Tibial artery (tissue), 4 donors: ENCODE measurements at regions not wholly inside any gene's neighbourhood (a gene's known extent, or its start where the extent isn't known, plus 50 kb on each side); places are given as distances from the start of the nearest gene placed in this dataset.

Experiments
- DNase-seq, 2 donors: peaks; one replicate each; pipeline ENCODE4 v3.0.0-alpha.2; 2019
- H3K27ac ChIP-seq, 2 donors: fragments of 200-600 bp; sonication (generic) in 1 of 2; 1 replicate in 1 of 2; 2 replicates in 1 of 2; pipeline ENCODE4 v1.5.1; 2018 to 2019; ENCODE audit warnings: mild to moderate bottlenecking in 1 of 2
- H3K27me3 ChIP-seq, 2 donors: fragments of 200-600 bp; sonication (generic) in 1 of 2; one replicate each; pipeline versions ENCODE4 v1.5.1 to v1.6.0; 2016 to 2019
- H3K36me3 ChIP-seq, 3 donors: fragments of 200-600 bp; sonication (generic) in 2 of 3; one replicate each; pipeline ENCODE4 v1.5.1; 2016 to 2019; ENCODE audit warnings: mild to moderate bottlenecking in 2 of 3
- H3K4me1 ChIP-seq, 4 donors: fragments of 200-600 bp; sonication (generic) in 2 of 4; 1 replicate in 3 of 4; 2 replicates in 1 of 4; pipeline ENCODE4 v1.5.1; 2016 to 2019
- H3K4me3 ChIP-seq, 2 donors: fragments of 200-600 bp; sonication (generic) in 1 of 2; 1 replicate in 1 of 2; 2 replicates in 1 of 2; pipeline ENCODE4 v1.5.1; 2018 to 2019; ENCODE audit warnings: mild to moderate bottlenecking in 2 of 2
- H3K9me3 ChIP-seq, 3 donors: fragments of 200-600 bp; sonication (generic) in 1 of 3; one replicate each; pipeline ENCODE4 v1.5.1; 2016 to 2019
- CTCF ChIP-seq, 2 experiments: fragments of 200-600 bp in 1 of 2; fragments of 450-650 bp in 1 of 2; IDR thresholded peaks; one replicate each; pipeline ENCODE4 v1.5.1; 2017 to 2019; ENCODE audit warnings: antibody characterized with exemption in 2 of 2, mild to moderate bottlenecking in 1 of 2, moderate library complexity in 1 of 2
- intact Hi-C: fragments of 100-400 bp; cut with DNase I; formaldehyde crosslinking; loops from one replicate; pipeline ENCODE4 v1.15.0; 2023; ENCODE audit warnings: low total_unique reads

- no peaks in the 10 kb centered on the region for H3K4me1 ChIP-seq
- TF ChIP-seq CTCF (IDR thresholded peaks at IDR 0.05) = no peak
- peaks cover 0 to 6% (median 0%) of the 10 kb centered on the region in 3 donors for H3K9me3 ChIP-seq
- no peak overlapping the region for H3K27ac ChIP-seq
- no peak for DNase-seq
- intact Hi-C loops = no loop called here
- H3K36me3 ChIP-seq = no peaks in the 10 kb centered on the region
- H3K27me3 ChIP-seq = no peaks in the 10 kb centered on the region
- H3K4me3 ChIP-seq = no peak overlapping the region
These were observed 83.6 kb upstream of the FOXD3 start for GRCh38 chr1:63238721-63239120.

GRCh38 chr1:63245186-63245585 lies 77.2 kb upstream of the FOXD3 start:
- Histone ChIP-seq H3K36me3 (no peaks in the 10 kb centered on the region), H3K9me3 (no peaks in the 10 kb centered on the region), H3K4me1 (no peaks in the 10 kb centered on the region), H3K27ac (no peak overlapping the region), H3K4me3 (no peak overlapping the region), H3K27me3 (peaks cover 0 to 3% of the 10 kb centered on the region in 2 donors)
- intact Hi-C loops = no loop called here
- TF ChIP-seq CTCF (IDR thresholded peaks at IDR 0.05) = no peak
- DNase-seq = no peak

GRCh38 chr1:63248216-63248615 lies 74.2 kb upstream of the FOXD3 start:
- TF ChIP-seq CTCF (IDR thresholded peaks at IDR 0.05) = no peak
- intact Hi-C loops = no loop called here
- Histone ChIP-seq H3K9me3 (no peaks in the 10 kb centered on the region), H3K27me3 (peaks cover 0 to 3% of the 10 kb centered on the region in 2 donors), H3K36me3 (no peaks in the 10 kb centered on the region), H3K4me3 (no peak overlapping the region), H3K4me1 (no peaks in the 10 kb centered on the region), H3K27ac (no peak overlapping the region)
- no peak for DNase-seq

GRCh38 chr1:63255153-63255552 lies 67.2 kb upstream of the FOXD3 start:
- no peaks in the 10 kb centered on the region for H3K4me1 ChIP-seq
- DNase-seq = no peak
- intact Hi-C loops = no loop called here
- H3K4me3 ChIP-seq = no peak overlapping the region
- TF ChIP-seq CTCF (IDR thresholded peaks at IDR 0.05) = no peak
- H3K36me3 ChIP-seq = no peaks in the 10 kb centered on the region
- no peaks in the 10 kb centered on the region for H3K9me3 ChIP-seq
- H3K27ac ChIP-seq = no peak overlapping the region
- H3K27me3 ChIP-seq = peaks cover 0 to 3% of the 10 kb centered on the region in 2 donors

- no peaks in the 10 kb centered on the region for H3K9me3 ChIP-seq
- H3K4me3 ChIP-seq = no peak overlapping the region
- intact Hi-C loops = no loop called here
- H3K27me3 ChIP-seq = peaks cover 0 to 3% of the 10 kb centered on the region in 2 donors
- DNase-seq = no peak
- H3K27ac ChIP-seq = no peak overlapping the region
- H3K4me1 ChIP-seq = no peaks in the 10 kb centered on the region
- no peaks in the 10 kb centered on the region for H3K36me3 ChIP-seq
- TF ChIP-seq CTCF (IDR thresholded peaks at IDR 0.05) = no peak
These were observed 60.5 kb upstream of the FOXD3 start for GRCh38 chr1:63261736-63262458.

GRCh38 chr1:63262459-63262770 lies 60.0 kb upstream of the FOXD3 start:
- Histone ChIP-seq H3K9me3 (no peaks in the 10 kb centered on the region), H3K27me3 (peaks cover 0 to 3% of the 10 kb centered on the region in 2 donors), H3K4me3 (no peak overlapping the region), H3K27ac (no peak overlapping the region), H3K4me1 (no peaks in the 10 kb centered on the region), H3K36me3 (no peaks in the 10 kb centered on the region)
- DNase-seq = no peak
- intact Hi-C loops = no loop called here
- no peak for TF ChIP-seq CTCF (IDR thresholded peaks at IDR 0.05)
